Endothelial cell of umbilical vein (primary cell): ENCODE measurements at regions not wholly inside any gene's neighbourhood (a gene's known extent, or its start where the extent isn't known, plus 50 kb on each side); places are given as distances from the start of the nearest gene placed in this dataset.

Experiments
- BruUV-seq: library from RNA; stranded (reverse); fragments of 400-500 nt; replicated peaks from 2 replicates; lab custom pipeline; 2021; lab: Mats Ljungman, UMichigan
- CTCF ChIA-PET: fragments of 300-600, 350-600 bp; sonication (Branson Sonifier 250); formaldehyde crosslinking; loops from one replicate; lab custom pipeline; 2021; ENCODE audit warnings: antibody characterized with exemption, inconsistent platforms; lab: Charles Lee
- POLR2A ChIA-PET: fragments of 300-600, 350-600 bp; sonication (Branson Sonifier 250); formaldehyde crosslinking; loops from one replicate; lab custom pipeline; 2021; ENCODE audit warnings: antibody characterized with exemption, inconsistent platforms; lab: Charles Lee
- DNase-seq: peaks from one replicate; pipeline ENCODE4 v3.0.0-alpha.2; 2011; ENCODE audit warnings: low read depth, low spot score
- FAIRE-seq: peaks from 2 replicates; lab custom pipeline; 2011; peaks lifted over from hg19 to GRCh38; lab: Jason Lieb, UNC
- H2AFZ ChIP-seq: 2 replicates; pipeline ENCODE4 v1.6.0; 2012; ENCODE audit warnings: low read depth, low read length, control low read depth, inconsistent platforms
- H3K27ac ChIP-seq: 2 replicates; pipeline ENCODE4 v1.5.1; 2011; ENCODE audit warnings: low read depth, mild to moderate bottlenecking, control low read depth, low read length, moderate library complexity; ENCODE audit not compliant: insufficient read depth
- H3K27me3 ChIP-seq, 2 experiments: 2 replicates each; pipeline versions ENCODE4 v1.6.0 to v1.6.1; 2011; ENCODE audit warnings: low read length in 2 of 2, mixed read lengths in 1 of 2; ENCODE audit not compliant: control insufficient read depth in 2 of 2, insufficient read depth in 2 of 2
- H3K36me3 ChIP-seq, 2 experiments: 2 replicates in 1 of 2; 3 replicates in 1 of 2; pipeline ENCODE4 v1.5.1; 2011; ENCODE audit warnings: low read length in 2 of 2, mild to moderate bottlenecking in 1 of 2, moderate library complexity in 1 of 2; ENCODE audit not compliant: control insufficient read depth in 2 of 2, insufficient read depth in 2 of 2; ENCODE audit errors: extremely low read depth in 1 of 2
- H3K4me1 ChIP-seq: 3 replicates; pipeline ENCODE4 v1.5.1; 2011; ENCODE audit warnings: mild to moderate bottlenecking, low read length; ENCODE audit not compliant: control insufficient read depth, insufficient read depth; ENCODE audit errors: extremely low read depth
- H3K4me2 ChIP-seq: 2 replicates; pipeline ENCODE4 v1.6.1; 2011; ENCODE audit warnings: low read length, control low read depth, mixed read lengths; ENCODE audit not compliant: insufficient read depth
- H3K4me3 ChIP-seq, 3 experiments: fragments of 200-600 bp in 1 of 3; sonication (generic), shearing (Covaris generic) in 1 of 3; replicated peaks in 1 of 3; 2 replicates each; pipeline ENCODE4 v1.5.1; 2011 to 2016; ENCODE audit warnings: control low read depth in 3 of 3, low read length in 3 of 3, mild to moderate bottlenecking in 2 of 3, inconsistent platforms in 1 of 3, low read depth in 1 of 3, moderate library complexity in 1 of 3; ENCODE audit not compliant: insufficient read depth in 1 of 3
- H3K79me2 ChIP-seq: 2 replicates; pipeline ENCODE4 v1.6.0; 2012; ENCODE audit warnings: low read length, inconsistent platforms; ENCODE audit not compliant: control insufficient read depth, insufficient read depth
- H3K9ac ChIP-seq: replicated peaks from 2 replicates; pipeline ENCODE3; 2011; ENCODE audit warnings: low read length, control low read depth; ENCODE audit not compliant: insufficient read depth; ENCODE audit errors: extremely low read depth
- H3K9me1 ChIP-seq: replicated peaks from 3 replicates; pipeline ENCODE4 v1.6.0; 2011; ENCODE audit warnings: mild to moderate bottlenecking, low read length; ENCODE audit not compliant: control insufficient read depth, insufficient read depth; ENCODE audit errors: extremely low read depth
- H3K9me3 ChIP-seq: replicated peaks from 2 replicates; pipeline ENCODE4 v1.5.1; 2012; ENCODE audit warnings: low read length, inconsistent platforms; ENCODE audit not compliant: control insufficient read depth, insufficient read depth
- H4K20me1 ChIP-seq: replicated peaks from 2 replicates; pipeline ENCODE3; 2011; ENCODE audit warnings: mild to moderate bottlenecking, low read length; ENCODE audit not compliant: control insufficient read depth, insufficient read depth; ENCODE audit errors: extremely low read depth
- CTCF ChIP-seq, 2 donors: IDR thresholded peaks; 1 replicate in 1 of 2; 2 replicates in 1 of 2; pipeline ENCODE4 v1.5.1; 2011; ENCODE audit warnings: low read length in 2 of 2, mild to moderate bottlenecking in 2 of 2, moderate library complexity in 2 of 2, control low read depth in 1 of 2, inconsistent platforms in 1 of 2, low read depth in 1 of 2; ENCODE audit not compliant: insufficient read depth in 1 of 2; ENCODE audit errors: extremely low read depth in 1 of 2
- EZH2 ChIP-seq: IDR thresholded peaks from 2 replicates; pipeline ENCODE4 v1.6.1; 2012; ENCODE audit warnings: borderline replicate concordance, low read depth, mild to moderate bottlenecking, moderate library complexity, low read length, inconsistent platforms; ENCODE audit not compliant: severe bottlenecking
- FOS ChIP-seq: IDR thresholded peaks from 2 replicates; pipeline ENCODE4 v1.6.1; 2011; ENCODE audit warnings: mild to moderate bottlenecking, low read length, moderate library complexity, borderline replicate concordance; ENCODE audit not compliant: insufficient read depth
- GATA2 ChIP-seq: IDR thresholded peaks from 2 replicates; pipeline ENCODE4 v1.7.0; 2011; ENCODE audit warnings: low read depth, mild to moderate bottlenecking, moderate library complexity, mixed read lengths, low read length; ENCODE audit not compliant: insufficient read length, insufficient read depth
- JUN ChIP-seq: IDR thresholded peaks from 2 replicates; pipeline ENCODE4 v1.6.1; 2011; ENCODE audit warnings: borderline replicate concordance, low read depth; ENCODE audit not compliant: insufficient read length, insufficient read depth
- MAX ChIP-seq: IDR thresholded peaks from 2 replicates; pipeline ENCODE4 v1.6.1; 2011; ENCODE audit not compliant: insufficient read depth, insufficient read length
- MYC ChIP-seq: IDR thresholded peaks from one replicate; pipeline ENCODE4 v1.6.1; 2011; ENCODE audit warnings: mild to moderate bottlenecking, low read depth, low read length
- POLR2A ChIP-seq: IDR thresholded peaks from 2 replicates; pipeline ENCODE4 v1.6.1; 2012; ENCODE audit warnings: low read depth, mild to moderate bottlenecking, control low read depth, low read length
- POLR2AphosphoS5 ChIP-seq: IDR thresholded peaks from 2 replicates; pipeline ENCODE4 v1.6.1; 2012; ENCODE audit warnings: low read depth, mild to moderate bottlenecking, control low read depth, low read length, moderate library complexity; ENCODE audit not compliant: insufficient read depth
- dilution Hi-C: fragments of 300-500 bp; cut with MboI; formaldehyde crosslinking; loops from one replicate; pipeline ENCODE4 v1.15.0; 2019; ENCODE audit warnings: low sequenced_read_pairs; ENCODE audit not compliant: extremely low pct_ligation_motif_present
- intact Hi-C: fragments of 100-400 bp; cut with micrococcal nuclease; formaldehyde crosslinking; loops from one replicate; pipeline ENCODE4 v1.10.0; 2022

- no TSS peak for BruUV-seq
- no peak overlapping the region for H3K4me3 ChIP-seq
- ChIA-PET CTCF (no interaction called here), POLR2A (no interaction called here)
- no peaks in the 10 kb centered on the region for H3K79me2 ChIP-seq
- TF ChIP-seq MAX, result no peak
- TF ChIP-seq FOS, result no peak
- TF ChIP-seq CTCF (IDR thresholded peaks at IDR 0.05; ENCODE audit: extremely low read depth in 1 of 2, insufficient read depth in 1 of 2, low read depth in 1 of 2, low read length in 2 of 2), result no peak
- TF ChIP-seq EZH2, result no peak
- TF ChIP-seq POLR2A, result no peak
- no peak for TF ChIP-seq MYC
- TF ChIP-seq GATA2, result no peak
- TF ChIP-seq JUN, result no peak
- TF ChIP-seq POLR2AphosphoS5, result no peak
- peaks cover 2% of the 10 kb centered on the region for H3K9me3 ChIP-seq
- H4K20me1 ChIP-seq, result no peaks in the 10 kb centered on the region
- H3K9ac ChIP-seq, result no peak overlapping the region
- no peaks in the 10 kb centered on the region for H3K4me1 ChIP-seq
- no peaks in the 10 kb centered on the region for H3K27me3 ChIP-seq
- FAIRE-seq (no peak), DNase-seq (no peak)
- no peaks in the 10 kb centered on the region for H3K36me3 ChIP-seq
- no peaks in the 10 kb centered on the region for H3K9me1 ChIP-seq
- no peak overlapping the region for H3K4me2 ChIP-seq
- intact Hi-C loops (no loop called here), dilution Hi-C loops (no loop called here)
- no peak overlapping the region for H2AFZ ChIP-seq
- H3K27ac ChIP-seq, result no peak overlapping the region
Observed at GRCh38 chr7:153012203-153012602, 252.7 kb downstream of the ACTR3B start.
